ENCODE measurements at regions not wholly inside any gene's neighbourhood (a gene's known extent, or its start where the extent isn't known, plus 50 kb on each side); places are given as distances from the start of the nearest gene placed in this dataset. TPM values are rescaled to one million over a fixed set of nuclear protein-coding genes. Genes with fewer than 3 reads are reported as not detected.
"Not testable (repeated sequence)": the region's sequence is repeated elsewhere in the genome, so short reads cannot be mapped to it uniquely, and the experiment has no call there.

- not testable (repeated sequence) for H3K4me3 ChIP-seq (ENCODE audit: low read depth, low read length)
Observed at GRCh38 chr20:29604163-29604562, 1653.3 kb upstream of the DEFB115 start.

GRCh38 chr20:29606171-29606570 is 1651.3 kb upstream of the DEFB115 start:
- not testable (repeated sequence) for H3K4me3 ChIP-seq (ENCODE audit: low read depth, low read length); DNase-seq (ENCODE audit: low read depth)

More at GRCh38 chr20:29604163-29604562, 1653.3 kb upstream of the DEFB115 start:
- not testable (repeated sequence) for DNase-seq (ENCODE audit: low read depth)

- not testable (repeated sequence) for DNase-seq (ENCODE audit: low read depth); H3K4me3 ChIP-seq (ENCODE audit: low read depth, low read length)
Observed at GRCh38 chr20:29629395-29629794, 1628.1 kb upstream of the DEFB115 start.

Small RNA genes lying in the stretch of these regions (small RNA-seq; reads per million reads assigned to genes)
- gene RF00002 = 2.7 reads per million, percentile 65 among the genes with 10 or more reads in this experiment
- gene RF00019 = not detected

Data from fibroblast of villous mesenchyme (primary cell).